ENCODE measurements at regions not wholly inside any gene's neighbourhood (a gene's known extent, or its start where the extent isn't known, plus 50 kb on each side); places are given as distances from the start of the nearest gene placed in this dataset.

DNA sequence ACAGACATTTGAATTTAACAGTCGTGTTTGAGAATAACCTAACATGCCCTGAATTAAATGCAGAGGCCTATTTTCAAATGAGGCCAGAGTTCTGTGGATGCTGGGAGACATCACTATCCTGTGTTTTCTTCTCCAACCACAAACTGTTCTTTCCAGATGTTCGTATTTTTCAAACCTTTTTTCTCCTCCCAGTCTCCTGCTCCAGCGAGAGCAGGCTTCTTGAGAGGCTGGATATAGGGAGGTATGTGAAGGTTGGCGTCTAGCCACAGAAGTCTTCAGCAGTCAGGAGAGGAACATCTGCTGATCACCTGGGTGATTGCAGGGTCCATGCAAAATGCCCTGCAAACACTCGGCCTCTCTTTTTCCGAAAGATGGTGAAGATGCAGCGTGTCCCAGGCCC is 126.3 kb downstream of the C11orf91 start:
- TF ChIP-seq EZH2 (IDR thresholded peaks at IDR 0.05; ENCODE audit: low read length, unreplicated experiment), result no peak
- no peak for TF ChIP-seq EZH2phosphoT487 (IDR thresholded peaks at IDR 0.05; ENCODE audit: borderline replicate concordance, low read length)
- TF ChIP-seq, protein P1, sequence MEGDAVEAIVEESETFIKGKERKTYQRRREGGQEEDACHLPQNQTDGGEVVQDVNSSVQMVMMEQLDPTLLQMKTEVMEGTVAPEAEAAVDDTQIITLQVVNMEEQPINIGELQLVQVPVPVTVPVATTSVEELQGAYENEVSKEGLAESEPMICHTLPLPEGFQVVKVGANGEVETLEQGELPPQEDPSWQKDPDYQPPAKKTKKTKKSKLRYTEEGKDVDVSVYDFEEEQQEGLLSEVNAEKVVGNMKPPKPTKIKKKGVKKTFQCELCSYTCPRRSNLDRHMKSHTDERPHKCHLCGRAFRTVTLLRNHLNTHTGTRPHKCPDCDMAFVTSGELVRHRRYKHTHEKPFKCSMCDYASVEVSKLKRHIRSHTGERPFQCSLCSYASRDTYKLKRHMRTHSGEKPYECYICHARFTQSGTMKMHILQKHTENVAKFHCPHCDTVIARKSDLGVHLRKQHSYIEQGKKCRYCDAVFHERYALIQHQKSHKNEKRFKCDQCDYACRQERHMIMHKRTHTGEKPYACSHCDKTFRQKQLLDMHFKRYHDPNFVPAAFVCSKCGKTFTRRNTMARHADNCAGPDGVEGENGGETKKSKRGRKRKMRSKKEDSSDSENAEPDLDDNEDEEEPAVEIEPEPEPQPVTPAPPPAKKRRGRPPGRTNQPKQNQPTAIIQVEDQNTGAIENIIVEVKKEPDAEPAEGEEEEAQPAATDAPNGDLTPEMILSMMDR (conservative IDR thresholded peaks at IDR 0.05; ENCODE audit: low read depth, low read length), result no peak
- Histone ChIP-seq H3K9ac (ENCODE audit: low read length) (no peak overlapping the region), H3K79me2 (ENCODE audit: low read length) (no peaks in the 10 kb centered on the region), H3K27ac (ENCODE audit: low read length) (no peak overlapping the region), H3K4me1 (ENCODE audit: insufficient read depth, low read length) (no peaks in the 10 kb centered on the region), H3K4me3 (ENCODE audit: low read length) (no peak overlapping the region), H3K27me3 (ENCODE audit: low read length) (no peaks in the 10 kb centered on the region), H3K36me3 (ENCODE audit: low read depth, low read length) (no peaks in the 10 kb centered on the region), H3K9me3 (ENCODE audit: low read length) (no peaks in the 10 kb centered on the region), H2AFZ (ENCODE audit: low read length) (no peak overlapping the region), H3F3A (ENCODE audit: low read length, unreplicated experiment) (no peaks in the 10 kb centered on the region), H4K20me1 (ENCODE audit: low read length) (no peaks in the 10 kb centered on the region), H3K9me2 (replicated peaks; ENCODE audit: low read length) (no peaks in the 10 kb centered on the region), H3K4me2 (ENCODE audit: low read length) (no peak overlapping the region)
- no peak for DNase-seq
- BruUV-seq (replicated peaks), result no TSS peak
- intact Hi-C loops (cut with micrococcal nuclease), result no loop called here
- ChIA-PET POLR2A (ENCODE audit: unreplicated experiment) (no interaction called here), CTCF (no interaction called here)
- ATAC-seq, result no peak

DNA sequence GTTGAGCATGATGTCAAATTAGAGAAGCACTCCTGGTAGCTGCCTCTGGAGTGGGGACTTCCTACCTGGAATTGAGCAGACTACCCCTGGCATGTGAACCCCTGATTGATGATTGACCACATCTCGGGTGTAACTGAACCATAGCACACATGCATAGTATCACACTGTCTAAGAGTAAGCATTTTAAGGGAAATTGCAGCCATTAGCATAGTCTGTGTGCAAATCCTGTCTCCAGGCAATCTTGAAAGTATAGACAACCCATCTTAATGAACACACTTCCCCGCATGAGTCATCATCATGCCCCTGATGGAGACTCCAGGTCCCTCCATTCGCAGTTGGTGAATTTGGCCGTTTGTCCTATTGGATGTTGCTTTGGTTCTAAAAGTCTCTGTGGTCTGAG is 131.3 kb downstream of the C11orf91 start:
- no peaks in the 10 kb centered on the region for H4K20me1 ChIP-seq (ENCODE audit: low read length)
- no peaks in the 10 kb centered on the region for H3F3A ChIP-seq (ENCODE audit: low read length, unreplicated experiment)
- no peak overlapping the region for H3K9ac ChIP-seq (ENCODE audit: low read length)
- DNase-seq (no peak), ATAC-seq (no peak)
- H3K27ac ChIP-seq (ENCODE audit: low read length), result no peak overlapping the region
- CTCF ChIA-PET, result no interaction called here
- intact Hi-C loops (cut with micrococcal nuclease), result no loop called here
- no peaks in the 10 kb centered on the region for H3K4me1 ChIP-seq (ENCODE audit: insufficient read depth, low read length)
- H3K9me3 ChIP-seq (ENCODE audit: low read length), result no peaks in the 10 kb centered on the region
- H3K36me3 ChIP-seq (ENCODE audit: low read depth, low read length), result no peaks in the 10 kb centered on the region
- POLR2A ChIA-PET (ENCODE audit: unreplicated experiment), result no interaction called here
- no peak overlapping the region for H3K4me3 ChIP-seq (ENCODE audit: low read length)
- H3K27me3 ChIP-seq (ENCODE audit: low read length), result no peaks in the 10 kb centered on the region
- no TSS peak for BruUV-seq (replicated peaks)
- H2AFZ ChIP-seq (ENCODE audit: low read length), result no peak overlapping the region
- H3K9me2 ChIP-seq (replicated peaks; ENCODE audit: low read length), result no peaks in the 10 kb centered on the region
- no peak overlapping the region for H3K4me2 ChIP-seq (ENCODE audit: low read length)
- H3K79me2 ChIP-seq (ENCODE audit: low read length), result no peaks in the 10 kb centered on the region
- TF ChIP-seq EZH2phosphoT487 (IDR thresholded peaks at IDR 0.05; ENCODE audit: borderline replicate concordance, low read length) (no peak), EZH2 (IDR thresholded peaks at IDR 0.05; ENCODE audit: low read length, unreplicated experiment) (no peak)
- TF ChIP-seq, protein P1 (conservative IDR thresholded peaks at IDR 0.05; ENCODE audit: low read depth, low read length), result no peak

DNA sequence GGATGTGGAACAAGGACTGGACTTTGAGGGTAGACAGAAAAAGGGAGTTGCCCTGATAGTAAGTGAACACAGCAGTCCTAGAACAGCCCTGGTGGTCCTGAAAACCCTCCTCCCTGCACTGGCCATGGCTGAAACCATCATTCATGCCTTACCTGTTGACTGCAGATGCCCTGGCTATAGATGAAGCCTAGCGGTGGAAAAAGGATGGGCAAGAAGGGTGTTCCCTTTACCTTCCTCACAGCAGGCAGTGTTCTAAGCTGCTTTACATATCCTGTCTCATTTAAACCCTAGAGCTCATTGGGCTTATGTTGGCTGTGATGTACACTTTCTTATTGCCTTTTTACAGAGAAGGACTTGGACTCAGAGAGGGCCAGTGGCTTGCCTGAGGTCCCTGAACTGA is 133.6 kb downstream of the C11orf91 start:
- no peaks in the 10 kb centered on the region for H3K4me1 ChIP-seq (ENCODE audit: insufficient read depth, low read length)
- H3K4me3 ChIP-seq (ENCODE audit: low read length), result no peak overlapping the region
- H3F3A ChIP-seq (ENCODE audit: low read length, unreplicated experiment), result no peaks in the 10 kb centered on the region
- POLR2A ChIA-PET (ENCODE audit: unreplicated experiment), result no interaction called here
- H2AFZ ChIP-seq (ENCODE audit: low read length), result no peak overlapping the region
- TF ChIP-seq EZH2 (IDR thresholded peaks at IDR 0.05; ENCODE audit: low read length, unreplicated experiment) (no peak), EZH2phosphoT487 (IDR thresholded peaks at IDR 0.05; ENCODE audit: borderline replicate concordance, low read length) (no peak)
- TF ChIP-seq, protein P1 (conservative IDR thresholded peaks at IDR 0.05; ENCODE audit: low read depth, low read length), result no peak
- H3K9ac ChIP-seq (ENCODE audit: low read length), result no peak overlapping the region
- H3K27me3 ChIP-seq (ENCODE audit: low read length), result no peaks in the 10 kb centered on the region
- H3K9me3 ChIP-seq (ENCODE audit: low read length), result no peaks in the 10 kb centered on the region
- H4K20me1 ChIP-seq (ENCODE audit: low read length), result no peaks in the 10 kb centered on the region
- intact Hi-C loops (cut with micrococcal nuclease), result no loop called here
- H3K27ac ChIP-seq (ENCODE audit: low read length), result no peak overlapping the region
- CTCF ChIA-PET, result no interaction called here
- no peak overlapping the region for H3K4me2 ChIP-seq (ENCODE audit: low read length)
- H3K36me3 ChIP-seq (ENCODE audit: low read depth, low read length), result no peaks in the 10 kb centered on the region
- ATAC-seq (no peak), DNase-seq (no peak)
- no TSS peak for BruUV-seq (replicated peaks)
- H3K79me2 ChIP-seq (ENCODE audit: low read length), result no peaks in the 10 kb centered on the region
- H3K9me2 ChIP-seq (replicated peaks; ENCODE audit: low read length), result no peaks in the 10 kb centered on the region

Data from PC-3 (cell line).